HUES6 (cell line): ENCODE measurements at regions not wholly inside any gene's neighbourhood (a gene's known extent, or its start where the extent isn't known, plus 50 kb on each side); places are given as distances from the start of the nearest gene placed in this dataset.
A peak's percentile ranks its signal among the peaks of the same experiment; 100 is the strongest.
"Not testable (repeated sequence)": the region's sequence is repeated elsewhere in the genome, so short reads cannot be mapped to it uniquely, and the experiment has no call there.

Experiments used
- H3K27ac ChIP-seq: 2 replicates; pipeline ENCODE4 v1.7.0; 2013; ENCODE audit warnings: low read depth, mild to moderate bottlenecking, low read length, inconsistent platforms
- H3K27me3 ChIP-seq: 2 replicates; pipeline ENCODE4 v1.6.1; 2013; ENCODE audit warnings: low read length; ENCODE audit not compliant: control insufficient read depth, insufficient read depth
- H3K36me3 ChIP-seq: 2 replicates; pipeline ENCODE4 v1.6.1; 2013; ENCODE audit warnings: low read length; ENCODE audit not compliant: control insufficient read depth, insufficient read depth
- H3K4me1 ChIP-seq: 2 replicates; pipeline ENCODE4 v1.6.1; 2013; ENCODE audit warnings: low read length; ENCODE audit not compliant: control insufficient read depth, insufficient read depth
- H3K4me3 ChIP-seq: 2 replicates; pipeline ENCODE4 v1.5.1; 2013; ENCODE audit warnings: low read depth, low read length
- H3K9ac ChIP-seq: one replicate; pipeline ENCODE4 v1.6.1; 2013; ENCODE audit warnings: mild to moderate bottlenecking, low read length
- H3K9me3 ChIP-seq: 2 replicates; pipeline ENCODE4 v1.6.1; 2013; ENCODE audit warnings: low read depth, low read length; ENCODE audit not compliant: control insufficient read depth, insufficient read depth

GRCh38 chr18:8882632-8883408 is 177.5 kb downstream of the MTCL1 start:
- no peak overlapping the region for H3K4me3 ChIP-seq
- H3K4me1 ChIP-seq: no peaks in the 10 kb centered on the region; the same call in 1 of the 2 replicates
- H3K27ac ChIP-seq: no peak overlapping the region
- no peak overlapping the region for H3K9ac ChIP-seq
- no peaks in the 10 kb centered on the region for H3K27me3 ChIP-seq
- H3K36me3 ChIP-seq: no peaks in the 10 kb centered on the region
- peaks cover 3% of the 10 kb centered on the region; the same call in 1 of the 2 replicates for H3K9me3 ChIP-seq

- H3K27me3 ChIP-seq: no peaks in the 10 kb centered on the region
- no peak overlapping the region for H3K4me3 ChIP-seq
- H3K9ac ChIP-seq: no peak overlapping the region
- H3K9me3 ChIP-seq: peaks cover 3% of the 10 kb centered on the region; the same call in 1 of the 2 replicates
- H3K36me3 ChIP-seq: no peaks in the 10 kb centered on the region
- H3K27ac ChIP-seq: peak overlapping the region; percentile 23; the same call in 1 of the 2 replicates
- H3K4me1 ChIP-seq: no peaks in the 10 kb centered on the region; the same call in 1 of the 2 replicates
Observed at GRCh38 chr18:8883409-8883668, 178.0 kb downstream of the MTCL1 start.

GRCh38 chr18:8887877-8888276 is 182.5 kb downstream of the MTCL1 start:
- H3K27ac ChIP-seq, H3K9me3 ChIP-seq, H3K4me3 ChIP-seq, H3K27me3 ChIP-seq, H3K36me3 ChIP-seq, H3K9ac ChIP-seq: not testable (repeated sequence)
- H3K4me1 ChIP-seq: peaks cover 21% of the 10 kb centered on the region

- H3K4me3 ChIP-seq: no peak overlapping the region; the same call in 1 of the 2 replicates
- peak overlapping the region; percentile 87; the same call in 1 of the 2 replicates for H3K27ac ChIP-seq
- peaks cover 6% of the 10 kb centered on the region; the same call in 1 of the 2 replicates for H3K9me3 ChIP-seq
- H3K9ac ChIP-seq: no peak overlapping the region
- H3K4me1 ChIP-seq: peaks cover 21% of the 10 kb centered on the region
- no peaks in the 10 kb centered on the region for H3K27me3 ChIP-seq
- H3K36me3 ChIP-seq: no peaks in the 10 kb centered on the region
Observed at GRCh38 chr18:8889489-8889888, 184.1 kb downstream of the MTCL1 start.

- not testable (repeated sequence) for H3K27me3 ChIP-seq, H3K4me3 ChIP-seq, H3K36me3 ChIP-seq
- Histone ChIP-seq H3K9me3 (peaks cover 10% of the 10 kb centered on the region; the same call in 1 of the 2 replicates), H3K4me1 (peaks cover 21% of the 10 kb centered on the region), H3K27ac (peak overlapping the region; percentile 87), H3K9ac (peak overlapping the region; percentile 26)
Observed at GRCh38 chr18:8890503-8890902, 185.1 kb downstream of the MTCL1 start.

- peaks cover 13% of the 10 kb centered on the region; the same call in 1 of the 2 replicates for H3K9me3 ChIP-seq
- H3K36me3 ChIP-seq: no peaks in the 10 kb centered on the region
- H3K9ac ChIP-seq: peak overlapping the region; percentile 46
- no peaks in the 10 kb centered on the region for H3K27me3 ChIP-seq
- H3K27ac ChIP-seq: peak overlapping the region; percentile 87; the same call in 1 of the 2 replicates
- H3K4me3 ChIP-seq: no peak overlapping the region
- H3K4me1 ChIP-seq: peaks cover 21% of the 10 kb centered on the region
Observed at GRCh38 chr18:8890957-8891464, 185.7 kb downstream of the MTCL1 start.

GRCh38 chr18:8893221-8893620 is 187.9 kb downstream of the MTCL1 start:
- Histone ChIP-seq H3K4me3 (no peak overlapping the region), H3K9ac (no peak overlapping the region), H3K36me3 (no peaks in the 10 kb centered on the region)

GRCh38 chr18:8893628-8894231 is 188.4 kb downstream of the MTCL1 start:
- no peak overlapping the region for H3K9ac ChIP-seq
- H3K4me1 ChIP-seq: peaks cover 21% of the 10 kb centered on the region
- no peaks in the 10 kb centered on the region for H3K36me3 ChIP-seq
- no peak overlapping the region for H3K27ac ChIP-seq
- no peaks in the 10 kb centered on the region for H3K27me3 ChIP-seq
- peaks cover 18% of the 10 kb centered on the region for H3K9me3 ChIP-seq
- no peak overlapping the region for H3K4me3 ChIP-seq

More at GRCh38 chr18:8893221-8893620, 187.9 kb downstream of the MTCL1 start:
- no peak overlapping the region for H3K27ac ChIP-seq
- H3K9me3 ChIP-seq: peaks cover 18% of the 10 kb centered on the region
- H3K27me3 ChIP-seq: no peaks in the 10 kb centered on the region
- H3K4me1 ChIP-seq: peaks cover 21% of the 10 kb centered on the region

- Histone ChIP-seq H3K27me3 (no peaks in the 10 kb centered on the region), H3K4me3 (no peak overlapping the region), H3K36me3 (no peaks in the 10 kb centered on the region), H3K27ac (no peak overlapping the region), H3K9me3 (peaks cover 12% of the 10 kb centered on the region), H3K4me1 (peaks cover 16% of the 10 kb centered on the region), H3K9ac (no peak overlapping the region)
Observed at GRCh38 chr18:8894823-8895222, 189.5 kb downstream of the MTCL1 start.

- no peak overlapping the region for H3K27ac ChIP-seq
Observed at GRCh38 chr18:8895341-8895740, 190.0 kb downstream of the MTCL1 start.

GRCh38 chr18:8895987-8896619 is 190.7 kb downstream of the MTCL1 start:
- Histone ChIP-seq H3K9ac (no peak overlapping the region), H3K27ac (no peak overlapping the region), H3K36me3 (no peaks in the 10 kb centered on the region), H3K4me1 (peaks cover 19% of the 10 kb centered on the region), H3K4me3 (no peak overlapping the region), H3K27me3 (no peaks in the 10 kb centered on the region), H3K9me3 (peaks cover 12% of the 10 kb centered on the region)

More at GRCh38 chr18:8895341-8895740, 190.0 kb downstream of the MTCL1 start:
- Histone ChIP-seq H3K9ac (no peak overlapping the region), H3K4me1 (peaks cover 18% of the 10 kb centered on the region), H3K4me3 (no peak overlapping the region), H3K36me3 (no peaks in the 10 kb centered on the region), H3K27me3 (no peaks in the 10 kb centered on the region), H3K9me3 (peaks cover 12% of the 10 kb centered on the region)
